Panc1 (cell line): ENCODE measurements at regions not wholly inside any gene's neighbourhood (a gene's known extent, or its start where the extent isn't known, plus 50 kb on each side); places are given as distances from the start of the nearest gene placed in this dataset.

Experiments used
- ATAC-seq: fragments of 200-7000 bp; cut with Tn5 transposase; 2 replicates; pipeline ENCODE4 v1.9.1; 2020; ENCODE audit warnings: mild to moderate bottlenecking, moderate library complexity
- BruUV-seq: library from RNA; stranded (reverse); fragments of 400-500 nt; replicated peaks from 2 replicates; lab custom pipeline; 2021; lab: Mats Ljungman, UMichigan
- CTCF ChIA-PET: fragments of 300-600 bp; sonication (Branson Sonifier 250); formaldehyde crosslinking; loops from one replicate; lab custom pipeline; 2022; ENCODE audit warnings: antibody characterized with exemption; lab: Charles Lee
- POLR2A ChIA-PET: fragments of 300-600 bp; sonication (Branson Sonifier 250); formaldehyde crosslinking; loops from one replicate; lab custom pipeline; 2022; ENCODE audit warnings: antibody characterized with exemption; lab: Charles Lee
- DNase-seq: peaks from one replicate; pipeline ENCODE4 v3.0.0-alpha.2; 2010; ENCODE audit warnings: low read depth, low spot score
- H3K27ac ChIP-seq: 2 replicates; pipeline ENCODE4 v1.5.1; 2011; ENCODE audit warnings: mild to moderate bottlenecking, low read length, inconsistent platforms
- H3K27me3 ChIP-seq: fragments of 200-500 bp; sonication (Bioruptor generic); 2 replicates; pipeline ENCODE4 v1.6.0; 2014; ENCODE audit warnings: low read length, inconsistent platforms; ENCODE audit not compliant: control insufficient read depth, insufficient read depth
- H3K36me3 ChIP-seq: fragments of 200-500 bp; sonication (Bioruptor generic); 2 replicates; pipeline ENCODE4 v1.5.1; 2014; ENCODE audit warnings: inconsistent platforms, mild to moderate bottlenecking, low read length, moderate library complexity; ENCODE audit not compliant: control insufficient read depth, insufficient read depth
- H3K4me1 ChIP-seq: 2 replicates; pipeline ENCODE4 v1.5.1; 2011; ENCODE audit warnings: inconsistent platforms, mild to moderate bottlenecking, low read length, moderate library complexity; ENCODE audit not compliant: control insufficient read depth, insufficient read depth
- H3K4me3 ChIP-seq, 2 experiments: 2 replicates each; pipeline ENCODE4 v1.5.1; 2011 to 2012; ENCODE audit warnings: low read depth in 2 of 2, low read length in 2 of 2, mild to moderate bottlenecking in 2 of 2, inconsistent platforms in 1 of 2, moderate library complexity in 1 of 2
- H3K9me3 ChIP-seq: fragments of 200-500 bp; sonication (Bioruptor generic); 2 replicates; pipeline ENCODE4 v1.5.1; 2014; ENCODE audit warnings: low read depth, mild to moderate bottlenecking, inconsistent platforms, low read length, moderate library complexity; ENCODE audit not compliant: control insufficient read depth, insufficient read depth
- POLR2AphosphoS5 ChIP-seq: IDR thresholded peaks from 2 replicates; pipeline ENCODE4 v1.6.1; 2012; ENCODE audit warnings: mild to moderate bottlenecking, low read depth, low read length, moderate library complexity
- REST ChIP-seq, 2 experiments: IDR thresholded peaks; 2 replicates each; pipeline ENCODE4 v1.6.1; 2011 to 2012; ENCODE audit warnings: low read depth in 2 of 2, control low read depth in 1 of 2, low read length in 1 of 2, mild to moderate bottlenecking in 1 of 2, moderate library complexity in 1 of 2; ENCODE audit not compliant: insufficient read depth in 1 of 2
- SIN3A ChIP-seq: IDR thresholded peaks from 2 replicates; pipeline ENCODE4 v1.6.1; 2012; ENCODE audit warnings: low read depth, mild to moderate bottlenecking, low read length, moderate library complexity, borderline replicate concordance; ENCODE audit not compliant: insufficient read depth
- TCF7L2 ChIP-seq: IDR thresholded peaks from 2 replicates; pipeline ENCODE4 v1.6.1; 2011; ENCODE audit warnings: mild to moderate bottlenecking, low read depth, low read length, inconsistent platforms
- in situ Hi-C: cut with HindIII; loops from 2 replicates; pipeline ENCODE4 v1.10.0; 2016; ENCODE audit warnings: low sequenced_read_pairs, low pct_unique_long_range_greater_than_20kb
- intact Hi-C: fragments of 100-400 bp; cut with micrococcal nuclease; formaldehyde crosslinking; loops from one replicate; pipeline ENCODE4 v1.10.0; 2022; ENCODE audit not compliant: unreplicated experiment
- TF ChIP-seq, protein P1 (sequence below): fragments of 450-650 bp; IDR thresholded peaks from 2 replicates; pipeline ENCODE4 v1.5.1; 2017; ENCODE audit warnings: mild to moderate bottlenecking

DNA sequence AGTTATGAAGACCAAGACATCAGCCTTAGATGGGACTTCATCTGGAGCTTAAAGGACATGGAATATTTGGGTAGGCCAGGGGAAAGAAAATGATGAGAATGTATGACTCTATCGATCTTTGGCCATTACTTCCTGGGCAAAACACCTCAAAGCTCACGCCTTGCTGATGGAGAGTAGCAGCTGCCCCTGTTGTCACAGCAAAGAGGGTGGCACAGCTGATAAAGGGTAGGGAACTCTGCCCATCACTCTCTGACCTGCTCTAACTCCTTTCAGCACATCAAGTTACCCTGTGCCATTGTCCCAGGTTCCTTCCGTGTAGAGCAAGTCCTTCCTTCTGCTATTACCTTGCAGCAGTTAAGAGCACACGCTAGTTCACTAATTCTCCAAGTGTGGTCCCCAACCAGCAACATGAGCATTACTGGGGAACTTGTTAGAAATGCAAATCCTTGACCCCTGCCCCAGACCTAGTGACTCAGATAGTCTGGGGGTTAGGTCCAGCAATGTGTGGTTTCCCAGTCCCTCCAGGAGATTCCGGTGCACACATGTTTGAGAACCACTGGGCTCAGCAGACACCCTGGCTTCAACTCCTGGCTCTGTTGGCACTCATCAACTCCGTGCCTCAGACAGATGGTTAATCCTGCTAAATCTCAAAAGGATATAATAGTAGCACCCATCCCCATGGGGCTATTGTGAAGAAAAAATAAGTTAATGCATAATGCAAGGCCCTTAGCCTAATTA lies 93.7 kb upstream of the EEA1 start:
- no peak overlapping the region for H3K4me3 ChIP-seq
- ChIA-PET CTCF (no interaction called here), POLR2A (no interaction called here)
- H3K27ac ChIP-seq, result no peak overlapping the region
- ATAC-seq (no peak), DNase-seq (no peak)
- no TSS peak for BruUV-seq
- in situ Hi-C loops (no loop called here), intact Hi-C loops (no loop called here)
- TF ChIP-seq REST (IDR thresholded peaks at IDR 0.05; ENCODE audit: insufficient read depth in 1 of 2, low read depth in 2 of 2, low read length in 1 of 2) (no peak), POLR2AphosphoS5 (no peak), SIN3A (no peak), TCF7L2 (no peak)
- TF ChIP-seq, protein P1, sequence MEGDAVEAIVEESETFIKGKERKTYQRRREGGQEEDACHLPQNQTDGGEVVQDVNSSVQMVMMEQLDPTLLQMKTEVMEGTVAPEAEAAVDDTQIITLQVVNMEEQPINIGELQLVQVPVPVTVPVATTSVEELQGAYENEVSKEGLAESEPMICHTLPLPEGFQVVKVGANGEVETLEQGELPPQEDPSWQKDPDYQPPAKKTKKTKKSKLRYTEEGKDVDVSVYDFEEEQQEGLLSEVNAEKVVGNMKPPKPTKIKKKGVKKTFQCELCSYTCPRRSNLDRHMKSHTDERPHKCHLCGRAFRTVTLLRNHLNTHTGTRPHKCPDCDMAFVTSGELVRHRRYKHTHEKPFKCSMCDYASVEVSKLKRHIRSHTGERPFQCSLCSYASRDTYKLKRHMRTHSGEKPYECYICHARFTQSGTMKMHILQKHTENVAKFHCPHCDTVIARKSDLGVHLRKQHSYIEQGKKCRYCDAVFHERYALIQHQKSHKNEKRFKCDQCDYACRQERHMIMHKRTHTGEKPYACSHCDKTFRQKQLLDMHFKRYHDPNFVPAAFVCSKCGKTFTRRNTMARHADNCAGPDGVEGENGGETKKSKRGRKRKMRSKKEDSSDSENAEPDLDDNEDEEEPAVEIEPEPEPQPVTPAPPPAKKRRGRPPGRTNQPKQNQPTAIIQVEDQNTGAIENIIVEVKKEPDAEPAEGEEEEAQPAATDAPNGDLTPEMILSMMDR, result no peak
- no peaks in the 10 kb centered on the region for H3K27me3 ChIP-seq
- H3K4me1 ChIP-seq, result no peaks in the 10 kb centered on the region
- no peaks in the 10 kb centered on the region for H3K36me3 ChIP-seq
- no peaks in the 10 kb centered on the region for H3K9me3 ChIP-seq

DNA sequence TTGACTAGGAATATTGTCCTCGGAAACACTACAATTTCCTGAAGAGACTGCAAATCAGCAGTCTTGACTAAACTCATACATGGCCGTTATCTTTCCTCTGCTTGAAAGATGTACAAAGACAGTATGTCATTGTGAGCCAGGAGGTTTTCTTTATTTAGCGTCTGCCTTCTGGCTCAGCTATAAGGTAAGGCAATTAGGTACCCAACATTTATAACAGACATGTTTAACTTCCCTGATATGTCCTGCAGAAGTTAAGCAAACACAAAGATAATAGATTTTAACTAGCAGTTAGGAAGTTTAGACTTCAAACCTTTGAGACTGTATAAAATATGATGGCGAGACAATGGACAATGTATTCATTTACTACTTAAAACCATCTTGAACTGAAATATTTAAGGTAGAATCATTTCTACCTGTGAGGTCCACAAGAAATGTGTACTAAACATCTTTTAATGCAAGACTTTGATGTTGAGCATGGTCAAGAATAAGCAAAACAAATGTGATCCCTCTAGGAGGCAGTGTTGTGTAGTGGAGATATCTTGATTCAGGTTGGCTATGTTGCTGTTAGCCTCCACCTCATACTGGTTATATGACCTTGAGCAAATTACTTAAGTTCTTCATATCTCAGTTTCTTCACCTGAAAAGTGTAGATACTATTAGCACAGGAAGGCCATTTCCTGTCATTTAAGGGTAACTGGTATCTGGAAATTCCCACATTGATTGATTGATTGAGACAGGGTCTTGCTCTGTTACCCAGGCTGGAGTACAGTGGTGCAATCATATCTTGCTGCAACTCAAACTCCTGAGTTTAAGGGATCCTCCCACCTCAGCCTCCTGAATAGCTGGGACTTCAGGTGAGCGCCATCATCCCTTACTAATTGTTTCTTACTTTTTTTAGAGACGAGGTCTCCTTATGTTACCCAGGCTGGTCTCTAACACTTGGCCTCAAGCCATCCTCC lies 96.3 kb upstream of the EEA1 start:
- in situ Hi-C loops, result no loop called here
- TF ChIP-seq TCF7L2 (no peak), SIN3A (no peak), POLR2AphosphoS5 (no peak)
- TF ChIP-seq, protein P1, result peak; percentile 53; the same call in 1 of the 2 replicates
- ATAC-seq, result peak; percentile 71; the same call in 1 of the 2 replicates
- H3K4me3 ChIP-seq, result no peak overlapping the region
- no peak overlapping the region for H3K27ac ChIP-seq
- no peaks in the 10 kb centered on the region for H3K4me1 ChIP-seq
- no peaks in the 10 kb centered on the region for H3K27me3 ChIP-seq
- ChIA-PET POLR2A (no interaction called here), CTCF (no interaction called here)
- intact Hi-C loops, result no loop called here
- no TSS peak for BruUV-seq
- H3K9me3 ChIP-seq, result no peaks in the 10 kb centered on the region
- peak; percentile 22 for DNase-seq
- H3K36me3 ChIP-seq, result no peaks in the 10 kb centered on the region
